ENCODE measurements at regions not wholly inside any gene's neighbourhood (a gene's known extent, or its start where the extent isn't known, plus 50 kb on each side); places are given as distances from the start of the nearest gene placed in this dataset.

DNA sequence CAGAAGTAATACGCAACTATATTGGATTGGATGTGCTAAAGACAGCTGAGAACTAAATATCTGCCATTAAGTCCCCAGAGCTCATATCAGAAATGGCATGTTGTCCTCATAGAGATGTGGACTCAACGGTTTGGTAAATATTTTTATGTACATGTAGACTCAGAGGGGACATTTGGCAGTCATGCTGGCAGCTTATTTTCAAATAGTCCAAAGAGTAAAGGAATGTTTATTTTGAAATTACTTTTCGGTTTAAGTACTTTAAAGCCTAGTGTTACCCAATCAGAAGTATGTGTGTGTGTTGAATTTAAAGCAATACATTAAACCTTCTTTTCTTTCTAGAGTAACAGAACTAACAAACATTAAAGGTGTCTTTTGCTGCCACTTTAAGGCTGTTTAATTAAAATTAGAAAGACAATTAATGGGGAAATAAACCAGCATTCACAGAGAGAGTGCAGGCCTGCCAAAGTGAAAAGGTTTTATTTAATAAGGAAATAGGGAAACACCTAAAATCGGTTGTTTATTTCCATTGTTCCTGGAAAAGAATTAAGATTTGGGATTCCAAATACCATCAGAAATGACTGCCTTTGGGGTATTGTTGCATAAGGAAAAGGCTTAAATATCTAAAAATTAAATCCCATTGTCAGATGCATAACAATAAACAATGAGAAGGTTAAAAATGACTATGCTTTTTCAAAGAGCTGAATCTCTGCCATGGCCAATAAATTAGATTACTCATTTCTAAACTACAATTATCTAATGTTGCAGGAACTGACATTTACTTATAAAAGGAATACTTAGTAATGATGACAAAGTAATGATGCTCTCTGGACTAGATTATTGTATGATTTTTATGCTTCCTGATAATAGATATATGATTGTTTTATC lies 113.4 kb upstream of the AHR start:
- Histone ChIP-seq H2AFZ (no peak overlapping the region), H3K4me2 (ENCODE audit: unreplicated experiment) (peak overlapping the region; percentile 49), H3K4me3 (no peak overlapping the region; the same call in 1 of the 2 replicates), H3K9ac (peak overlapping the region; percentile 25), H3K9me3 (ENCODE audit: low read depth) (no peaks in the 10 kb centered on the region), H3K27me3 (replicated peaks; ENCODE audit: insufficient read depth) (no peaks in the 10 kb centered on the region), H3F3A (ENCODE audit: insufficient read depth) (peaks cover 28% of the 10 kb centered on the region), H3K27ac (peak overlapping the region; percentile 45), H3K79me2 (ENCODE audit: insufficient read depth) (no peaks in the 10 kb centered on the region), H3K36me3 (ENCODE audit: low read depth) (no peaks in the 10 kb centered on the region), H3K9me2 (ENCODE audit: insufficient read depth) (no peaks in the 10 kb centered on the region), H3K4me1 (ENCODE audit: insufficient read depth) (peaks cover 31% of the 10 kb centered on the region), H4K20me1 (ENCODE audit: insufficient read depth) (no peaks in the 10 kb centered on the region)
- TF ChIP-seq EZH2phosphoT487 (IDR thresholded peaks at IDR 0.05; ENCODE audit: insufficient read depth, low read depth) (no peak), EZH2 (IDR thresholded peaks at IDR 0.05; ENCODE audit: insufficient read depth, poor library complexity, severe bottlenecking) (no peak)
- WGBS, 2 experiments (ENCODE audit: low coverage in 1 of 2, low lambda C conversion rate in 2 of 2, missing lambda C conversion rate in 2 of 2) = 80 to 87% methylated on average over 4 of the region's 4 CpGs
- in situ Hi-C loops (cut with MboI) = no loop called here
- DNase-seq = peak; percentile 76

DNA sequence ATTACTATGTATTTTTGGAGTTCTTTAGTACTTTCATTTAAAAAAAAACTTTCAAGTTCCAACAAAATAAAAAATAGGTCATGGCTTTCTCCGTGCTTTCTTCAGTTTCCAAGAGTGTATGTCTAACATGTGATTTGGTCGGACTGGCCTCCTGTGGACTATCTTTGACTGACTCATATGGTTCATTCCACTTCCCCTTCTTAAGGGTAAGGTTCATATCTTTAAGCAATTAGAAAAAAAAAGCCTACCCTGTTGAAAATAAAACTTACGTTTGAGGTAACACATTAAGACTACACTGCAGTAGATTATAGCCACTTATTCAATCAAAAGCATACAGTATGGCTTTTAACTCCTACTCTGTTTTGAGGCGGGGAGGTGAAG lies 112.8 kb upstream of the AHR start:
- Histone ChIP-seq H3K27ac (peak overlapping the region; percentile 45), H3K4me2 (ENCODE audit: unreplicated experiment) (peak overlapping the region; percentile 49), H4K20me1 (ENCODE audit: insufficient read depth) (no peaks in the 10 kb centered on the region), H3K36me3 (ENCODE audit: low read depth) (no peaks in the 10 kb centered on the region), H3K79me2 (ENCODE audit: insufficient read depth) (no peaks in the 10 kb centered on the region), H3K4me1 (ENCODE audit: insufficient read depth) (peaks cover 31% of the 10 kb centered on the region), H3K9ac (0 out of 2 replicates have a peak overlapping the region, but pooled peaks have one; percentile 5), H3K27me3 (replicated peaks; ENCODE audit: insufficient read depth) (no peaks in the 10 kb centered on the region), H3F3A (ENCODE audit: insufficient read depth) (peaks cover 28% of the 10 kb centered on the region), H3K4me3 (no peak overlapping the region; the same call in 1 of the 2 replicates), H3K9me3 (ENCODE audit: low read depth) (no peaks in the 10 kb centered on the region), H3K9me2 (ENCODE audit: insufficient read depth) (no peaks in the 10 kb centered on the region), H2AFZ (no peak overlapping the region)
- in situ Hi-C loops (cut with MboI) = no loop called here
- no peak for TF ChIP-seq EZH2phosphoT487 (IDR thresholded peaks at IDR 0.05; ENCODE audit: insufficient read depth, low read depth)
- no peak for TF ChIP-seq EZH2 (IDR thresholded peaks at IDR 0.05; ENCODE audit: insufficient read depth, poor library complexity, severe bottlenecking)
- peak; percentile 73 for DNase-seq
- WGBS, 2 experiments (ENCODE audit: low coverage in 1 of 2, low lambda C conversion rate in 2 of 2, missing lambda C conversion rate in 2 of 2) = 36 to 40% methylated on average over 4 of the region's 4 CpGs

DNA sequence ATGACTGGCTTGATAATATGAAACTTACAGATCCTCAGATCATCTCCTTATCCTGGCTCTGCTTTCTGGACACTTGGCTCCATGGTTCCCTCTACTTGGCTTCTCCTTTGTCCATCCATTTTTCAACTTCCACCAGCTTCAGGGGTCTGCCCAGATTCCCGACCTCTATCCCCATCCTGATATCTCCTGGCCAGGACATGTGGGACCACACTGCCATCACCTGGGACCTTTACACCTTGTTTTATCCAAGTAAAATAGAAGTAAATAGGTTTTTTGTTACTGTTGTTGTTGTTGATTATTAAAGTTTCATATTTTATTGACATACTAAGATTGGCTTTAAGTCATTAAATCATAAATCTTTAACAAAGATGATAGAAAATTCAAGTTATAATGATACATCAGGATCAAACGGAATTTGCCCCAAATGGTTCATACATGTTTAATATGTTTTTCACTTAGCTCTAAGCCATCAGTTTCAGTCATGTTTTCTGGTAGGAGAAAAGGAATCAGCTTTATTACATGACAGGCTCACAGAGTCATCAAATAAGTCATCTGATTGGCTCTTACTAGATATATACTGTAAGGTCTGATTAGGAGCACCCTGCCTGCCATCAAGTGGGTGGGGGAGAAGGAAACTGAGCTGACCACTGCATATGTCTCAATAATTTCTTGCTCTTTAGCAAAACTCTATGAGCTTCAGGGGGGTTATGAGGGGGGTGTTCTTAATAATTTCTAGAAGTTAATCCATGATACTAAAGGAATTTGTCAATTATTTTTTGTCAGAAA lies 111.5 kb upstream of the AHR start:
- H3K9me2 ChIP-seq (ENCODE audit: insufficient read depth) = no peaks in the 10 kb centered on the region
- H3K9me3 ChIP-seq (ENCODE audit: low read depth) = no peaks in the 10 kb centered on the region
- H3K27ac ChIP-seq = no peak overlapping the region
- no peak for DNase-seq
- no peaks in the 10 kb centered on the region for H3K27me3 ChIP-seq (replicated peaks; ENCODE audit: insufficient read depth)
- 83 to 87% methylated on average over 2 of the region's 2 CpGs for WGBS, 2 experiments (ENCODE audit: low coverage in 1 of 2, low lambda C conversion rate in 2 of 2, missing lambda C conversion rate in 2 of 2)
- no peaks in the 10 kb centered on the region for H3K79me2 ChIP-seq (ENCODE audit: insufficient read depth)
- H2AFZ ChIP-seq = no peak overlapping the region
- no peak overlapping the region for H3K4me3 ChIP-seq
- H3F3A ChIP-seq (ENCODE audit: insufficient read depth) = peaks cover 28% of the 10 kb centered on the region
- peaks cover 31% of the 10 kb centered on the region for H3K4me1 ChIP-seq (ENCODE audit: insufficient read depth)
- H3K9ac ChIP-seq = no peak overlapping the region
- TF ChIP-seq EZH2 (IDR thresholded peaks at IDR 0.05; ENCODE audit: insufficient read depth, poor library complexity, severe bottlenecking) (no peak), EZH2phosphoT487 (IDR thresholded peaks at IDR 0.05; ENCODE audit: insufficient read depth, low read depth) (no peak)
- no peaks in the 10 kb centered on the region for H3K36me3 ChIP-seq (ENCODE audit: low read depth)
- H4K20me1 ChIP-seq (ENCODE audit: insufficient read depth) = no peaks in the 10 kb centered on the region
- no peak overlapping the region for H3K4me2 ChIP-seq (ENCODE audit: unreplicated experiment)
- in situ Hi-C loops (cut with MboI) = no loop called here

DNA sequence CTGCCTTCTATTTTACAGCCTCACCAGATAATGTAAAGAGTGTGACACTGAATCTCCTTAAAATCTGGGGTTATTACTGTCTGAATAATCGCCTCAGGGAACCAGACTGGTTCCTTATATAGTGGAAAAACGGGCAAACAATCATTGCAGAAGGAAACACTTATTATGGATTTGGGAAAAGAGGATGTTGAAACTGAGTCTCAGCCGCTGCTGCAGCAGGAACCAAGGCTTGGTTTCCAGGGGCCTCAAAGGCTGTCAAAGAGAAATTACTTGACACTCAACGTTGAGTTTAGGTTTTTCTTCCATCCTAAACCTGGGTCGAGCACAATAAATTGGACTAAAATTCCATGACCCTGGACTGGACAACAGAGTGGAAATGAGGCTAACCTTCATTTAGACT lies 103.8 kb upstream of the AHR start:
- in situ Hi-C loops (cut with MboI) = no loop called here

More for the DNA sequence above, 103.8 kb upstream of the AHR start:
- Histone ChIP-seq H3K79me2 (ENCODE audit: insufficient read depth) (no peaks in the 10 kb centered on the region), H3K9me2 (ENCODE audit: insufficient read depth) (no peaks in the 10 kb centered on the region), H3K4me1 (ENCODE audit: insufficient read depth) (no peaks in the 10 kb centered on the region), H3K27ac (no peak overlapping the region), H3K36me3 (ENCODE audit: low read depth) (no peaks in the 10 kb centered on the region), H3K9me3 (ENCODE audit: low read depth) (no peaks in the 10 kb centered on the region), H3K27me3 (replicated peaks; ENCODE audit: insufficient read depth) (no peaks in the 10 kb centered on the region), H3F3A (ENCODE audit: insufficient read depth) (no peaks in the 10 kb centered on the region), H2AFZ (no peak overlapping the region), H3K4me2 (ENCODE audit: unreplicated experiment) (no peak overlapping the region), H3K4me3 (no peak overlapping the region), H4K20me1 (ENCODE audit: insufficient read depth) (no peaks in the 10 kb centered on the region), H3K9ac (no peak overlapping the region)
- TF ChIP-seq EZH2phosphoT487 (IDR thresholded peaks at IDR 0.05; ENCODE audit: insufficient read depth, low read depth) (no peak), EZH2 (IDR thresholded peaks at IDR 0.05; ENCODE audit: insufficient read depth, poor library complexity, severe bottlenecking) (no peak)
- WGBS, 2 experiments (ENCODE audit: low coverage in 1 of 2, low lambda C conversion rate in 2 of 2, missing lambda C conversion rate in 2 of 2) = 50 to 58% methylated on average over 5 of the region's 5 CpGs
- DNase-seq = no peak
